H9 (cell line): ENCODE measurements at regions not wholly inside any gene's neighbourhood (a gene's known extent, or its start where the extent isn't known, plus 50 kb on each side); places are given as distances from the start of the nearest gene placed in this dataset.
A peak's percentile ranks its signal among the peaks of the same experiment; 100 is the strongest.

Experiments used
- DNase-seq: peaks from one replicate; pipeline ENCODE4 v3.0.0-alpha.2; 2017
- H2AFZ ChIP-seq: one replicate; pipeline ENCODE4 v1.6.1; 2013; ENCODE audit warnings: mild to moderate bottlenecking, low read length, control low read depth, moderate library complexity
- H2AK5ac ChIP-seq: 2 replicates; pipeline ENCODE4 v1.6.1; 2013; ENCODE audit warnings: low read length, control low read depth, mixed read lengths; ENCODE audit not compliant: insufficient read length
- H2BK120ac ChIP-seq: one replicate; pipeline ENCODE4 v1.6.1; 2013; ENCODE audit warnings: low read depth, mild to moderate bottlenecking, low read length, control low read depth, inconsistent platforms; ENCODE audit not compliant: poor library complexity, severe bottlenecking
- H2BK12ac ChIP-seq: 2 replicates; pipeline ENCODE4 v1.6.1; 2013; ENCODE audit warnings: low read length, control low read depth, mixed read lengths, low read depth; ENCODE audit not compliant: insufficient read length
- H2BK15ac ChIP-seq: 2 replicates; pipeline ENCODE4 v1.6.1; 2013; ENCODE audit warnings: low read depth, low read length, control low read depth
- H2BK20ac ChIP-seq: one replicate; pipeline ENCODE4 v1.6.1; 2013; ENCODE audit warnings: low read depth, mild to moderate bottlenecking, low read length, control low read depth, inconsistent platforms; ENCODE audit not compliant: poor library complexity, severe bottlenecking
- H2BK5ac ChIP-seq: 2 replicates; pipeline ENCODE4 v1.6.1; 2013; ENCODE audit warnings: low read length, control low read depth, mixed read lengths; ENCODE audit not compliant: insufficient read length
- H3K14ac ChIP-seq: 2 replicates; pipeline ENCODE4 v1.6.1; 2013; ENCODE audit warnings: low read length, control low read depth; ENCODE audit not compliant: insufficient read depth
- H3K18ac ChIP-seq: 2 replicates; pipeline ENCODE4 v1.6.1; 2013; ENCODE audit warnings: low read depth, mild to moderate bottlenecking, mixed read lengths, low read length, control low read depth; ENCODE audit not compliant: insufficient read length
- H3K23ac ChIP-seq: 2 replicates; pipeline ENCODE4 v1.6.1; 2013; ENCODE audit warnings: low read length, control low read depth, mixed read lengths, low read depth; ENCODE audit not compliant: insufficient read length
- H3K23me2 ChIP-seq: 2 replicates; pipeline ENCODE4 v1.6.1; 2013; ENCODE audit warnings: low read depth, mild to moderate bottlenecking, mixed read lengths, low read length, control low read depth; ENCODE audit not compliant: insufficient read length, poor library complexity, severe bottlenecking
- H3K27ac ChIP-seq: 2 replicates; pipeline ENCODE4 v1.5.1; 2013; ENCODE audit warnings: low read length, control low read depth, mixed read lengths, low read depth; ENCODE audit not compliant: insufficient read length
- H3K27me3 ChIP-seq: 2 replicates; pipeline ENCODE4 v1.6.1; 2013; ENCODE audit warnings: low read length, control low read depth, inconsistent platforms; ENCODE audit not compliant: insufficient read depth
- H3K4ac ChIP-seq: 2 replicates; pipeline ENCODE4 v1.6.1; 2013; ENCODE audit warnings: low read depth, mild to moderate bottlenecking, control low read depth, inconsistent platforms, low read length, moderate library complexity
- H3K4me1 ChIP-seq: 2 replicates; pipeline ENCODE4 v1.6.1; 2013; ENCODE audit warnings: low read length, control low read depth, inconsistent platforms; ENCODE audit not compliant: insufficient read depth
- H3K4me2 ChIP-seq: 2 replicates; pipeline ENCODE4 v1.6.1; 2013; ENCODE audit warnings: low read length, control low read depth, mixed read lengths; ENCODE audit not compliant: insufficient read length, insufficient read depth
- H3K56ac ChIP-seq: 2 replicates; pipeline ENCODE4 v1.6.1; 2013; ENCODE audit warnings: low read depth, mild to moderate bottlenecking, mixed read lengths, low read length, control low read depth; ENCODE audit not compliant: insufficient read length
- H3K79me1 ChIP-seq: 2 replicates; pipeline ENCODE4 v1.6.1; 2013; ENCODE audit warnings: low read depth, mild to moderate bottlenecking, moderate library complexity, low read length, control low read depth, inconsistent platforms; ENCODE audit not compliant: insufficient read depth, poor library complexity, severe bottlenecking
- H3K79me2 ChIP-seq: 2 replicates; pipeline ENCODE4 v1.6.1; 2013; ENCODE audit warnings: low read length, control low read depth, inconsistent platforms; ENCODE audit not compliant: insufficient read depth
- H3K9ac ChIP-seq: 2 replicates; pipeline ENCODE4 v1.6.1; 2013; ENCODE audit warnings: low read length, control low read depth, mixed read lengths; ENCODE audit not compliant: insufficient read length; ENCODE audit errors: extremely low read depth
- H3K9me3 ChIP-seq: one replicate; pipeline ENCODE4 v1.6.1; 2013; ENCODE audit warnings: low read depth, low read length, inconsistent platforms; ENCODE audit not compliant: control insufficient read depth
- H3T11ph ChIP-seq: one replicate; pipeline ENCODE4 v1.6.1; 2013; ENCODE audit warnings: mild to moderate bottlenecking, low read length, control low read depth, inconsistent platforms
- H4K20me1 ChIP-seq: one replicate; pipeline ENCODE4 v1.6.1; 2013; ENCODE audit not compliant: control insufficient read depth, insufficient read length, insufficient read depth
- H4K5ac ChIP-seq: 2 replicates; pipeline ENCODE4 v1.6.1; 2013; ENCODE audit warnings: low read depth, mild to moderate bottlenecking, mixed read lengths, low read length, control low read depth; ENCODE audit not compliant: insufficient read length
- H4K8ac ChIP-seq: replicated peaks from 2 replicates; pipeline ENCODE4 v1.6.1; 2013; ENCODE audit warnings: low read length, control low read depth, mixed read lengths, low read depth; ENCODE audit not compliant: insufficient read length
- H4K91ac ChIP-seq: 2 replicates; pipeline ENCODE4 v1.6.1; 2013; ENCODE audit warnings: low read depth, mild to moderate bottlenecking, moderate library complexity, mixed read lengths, low read length, control low read depth; ENCODE audit not compliant: insufficient read length
- H3K27ac Mint-ChIP-seq, 3 experiments: 2 replicates in 2 of 3; 3 replicates in 1 of 3; pipeline ENCODE4 v1.8.0; 2020 to 2021; ENCODE audit warnings: mixed read lengths in 3 of 3, mild to moderate bottlenecking in 1 of 3, moderate library complexity in 1 of 3
- H3K27me3 Mint-ChIP-seq: 2 replicates; pipeline ENCODE4 v1.8.0; 2021; ENCODE audit warnings: low read depth, mild to moderate bottlenecking, moderate library complexity, mixed read lengths
- H3K36me3 Mint-ChIP-seq, 3 experiments: 2 replicates in 2 of 3; 3 replicates in 1 of 3; pipeline ENCODE4 v1.8.0; 2020 to 2021; ENCODE audit warnings: low read depth in 3 of 3, mixed read lengths in 3 of 3; ENCODE audit not compliant: insufficient read depth in 1 of 3
- H3K4me1 Mint-ChIP-seq, 2 experiments: 2 replicates each; pipeline ENCODE4 v1.8.0; 2020; ENCODE audit warnings: mixed read lengths in 2 of 2
- H3K4me3 Mint-ChIP-seq, 2 experiments: 2 replicates in 1 of 2; 3 replicates in 1 of 2; pipeline ENCODE4 v1.8.0; 2020 to 2021; ENCODE audit warnings: mild to moderate bottlenecking in 2 of 2, mixed read lengths in 2 of 2, moderate library complexity in 1 of 2
- H3K9me3 Mint-ChIP-seq, 2 experiments: 2 replicates in 1 of 2; 3 replicates in 1 of 2; pipeline ENCODE4 v1.8.0; 2020; ENCODE audit warnings: mild to moderate bottlenecking in 2 of 2, mixed read lengths in 2 of 2, moderate library complexity in 1 of 2
- WGBS: extraction: QIAGEN DNeasy Blood & Tissue Kit; methylation state at CpG from one replicate; pipeline ENCODE4 v1.1.7; 2013; ENCODE audit warnings: missing lambda C conversion rate, low lambda C conversion rate, mixed read lengths; ENCODE audit not compliant: insufficient read length; ENCODE audit errors: extremely low coverage; 5-methylcytosine and 5-hydroxymethylcytosine counted together
- TF ChIP-seq, protein P1 (sequence below): fragments of 200-600 bp; sonication (generic); conservative IDR thresholded peaks from 3 replicates; pipeline ENCODE4 v1.8.0; 2021; ENCODE audit warnings: antibody characterized with exemption, mild to moderate bottlenecking

DNA sequence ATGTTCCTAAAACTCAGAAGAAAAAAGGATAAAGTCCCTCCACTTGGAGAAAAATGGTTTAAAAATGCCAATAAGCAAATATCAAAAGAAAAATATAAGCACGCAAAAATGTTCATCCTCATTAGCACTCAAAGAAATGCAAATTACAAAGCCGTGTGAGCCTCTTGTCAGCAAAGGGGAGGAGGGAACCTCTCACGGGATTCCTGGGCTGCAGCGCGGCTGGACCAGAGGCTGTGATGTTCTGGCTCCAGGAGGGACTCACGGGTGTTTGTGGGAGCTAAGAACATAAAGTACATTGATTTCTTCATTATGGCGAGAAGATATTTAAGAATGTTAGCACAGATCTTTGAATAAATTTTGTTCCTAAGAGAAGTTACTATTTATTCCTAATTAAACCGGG lies 1451.2 kb downstream of the BRD1 start:
- H2BK120ac ChIP-seq: no peak overlapping the region
- no peak overlapping the region for H4K8ac ChIP-seq
- H3K56ac ChIP-seq: no peak overlapping the region
- no peak overlapping the region for H2BK20ac ChIP-seq
- H3K4me1 ChIP-seq: peaks cover 2% of the 10 kb centered on the region; the same call in 1 of the 2 replicates
- H3K27me3 ChIP-seq: no peaks in the 10 kb centered on the region; the same call in 1 of the 2 replicates
- Mint-ChIP-seq H3K9me3 (no peaks in the 10 kb centered on the region; a peak in 1 of 5 replicates), H3K27ac (no peak overlapping the region), H3K27me3 (peaks cover 35% of the 10 kb centered on the region), H3K4me3 (peak overlapping the region in 1 of 2 experiments; percentile 41; a peak in 2 of 5 replicates), H3K36me3 (no peaks in the 10 kb centered on the region), H3K4me1 (peaks cover 56 to 57% of the 10 kb centered on the region in 2 experiments)
- H3K23ac ChIP-seq: no peak overlapping the region
- H4K91ac ChIP-seq: no peak overlapping the region
- no peaks in the 10 kb centered on the region for H3K79me2 ChIP-seq
- no CpG with 5 or more reads among the region's 8 CpGs for WGBS
- H2AK5ac ChIP-seq: no peak overlapping the region
- no peak overlapping the region for H2BK12ac ChIP-seq
- H3K4me2 ChIP-seq: no peak overlapping the region
- H3K4ac ChIP-seq: no peak overlapping the region
- H3K9ac ChIP-seq: no peak overlapping the region
- no peak overlapping the region for H3K27ac ChIP-seq
- no peak overlapping the region for H2BK5ac ChIP-seq
- H3K9me3 ChIP-seq: no peaks in the 10 kb centered on the region
- no peak overlapping the region for H4K5ac ChIP-seq
- TF ChIP-seq, protein P1, sequence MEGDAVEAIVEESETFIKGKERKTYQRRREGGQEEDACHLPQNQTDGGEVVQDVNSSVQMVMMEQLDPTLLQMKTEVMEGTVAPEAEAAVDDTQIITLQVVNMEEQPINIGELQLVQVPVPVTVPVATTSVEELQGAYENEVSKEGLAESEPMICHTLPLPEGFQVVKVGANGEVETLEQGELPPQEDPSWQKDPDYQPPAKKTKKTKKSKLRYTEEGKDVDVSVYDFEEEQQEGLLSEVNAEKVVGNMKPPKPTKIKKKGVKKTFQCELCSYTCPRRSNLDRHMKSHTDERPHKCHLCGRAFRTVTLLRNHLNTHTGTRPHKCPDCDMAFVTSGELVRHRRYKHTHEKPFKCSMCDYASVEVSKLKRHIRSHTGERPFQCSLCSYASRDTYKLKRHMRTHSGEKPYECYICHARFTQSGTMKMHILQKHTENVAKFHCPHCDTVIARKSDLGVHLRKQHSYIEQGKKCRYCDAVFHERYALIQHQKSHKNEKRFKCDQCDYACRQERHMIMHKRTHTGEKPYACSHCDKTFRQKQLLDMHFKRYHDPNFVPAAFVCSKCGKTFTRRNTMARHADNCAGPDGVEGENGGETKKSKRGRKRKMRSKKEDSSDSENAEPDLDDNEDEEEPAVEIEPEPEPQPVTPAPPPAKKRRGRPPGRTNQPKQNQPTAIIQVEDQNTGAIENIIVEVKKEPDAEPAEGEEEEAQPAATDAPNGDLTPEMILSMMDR: no peak
- no peak overlapping the region for H3K14ac ChIP-seq
- H3K18ac ChIP-seq: no peak overlapping the region
- H2AFZ ChIP-seq: no peak overlapping the region
- no peaks in the 10 kb centered on the region for H3K79me1 ChIP-seq
- no peak overlapping the region for H3T11ph ChIP-seq
- DNase-seq: no peak
- no peaks in the 10 kb centered on the region for H4K20me1 ChIP-seq
- H3K23me2 ChIP-seq: no peaks in the 10 kb centered on the region
- no peak overlapping the region for H2BK15ac ChIP-seq
